HG03520 (cell line): ENCODE measurements at regions not wholly inside any gene's neighbourhood (a gene's known extent, or its start where the extent isn't known, plus 50 kb on each side); places are given as distances from the start of the nearest gene placed in this dataset.
"Not testable (repeated sequence)": the region's sequence is repeated elsewhere in the genome, so short reads cannot be mapped to it uniquely, and the experiment has no call there.

ENCODE experiments used
- ATAC-seq: cut with Tn5 transposase; IDR thresholded peaks from one replicate; pipeline ENCODE4 v1.9.1; 2021; ENCODE audit warnings: mild to moderate bottlenecking, moderate library complexity; ENCODE audit not compliant: unreplicated experiment

GRCh38 chr7:3159926-3160325, 116.3 kb upstream of the CARD11 start:
- not testable (repeated sequence) for ATAC-seq

- no peak for ATAC-seq
These were observed 118.6 kb upstream of the CARD11 start for GRCh38 chr7:3162289-3162688.

GRCh38 chr7:3162798-3163197, 119.1 kb upstream of the CARD11 start:
- ATAC-seq = not testable (repeated sequence)

GRCh38 chr7:3164380-3164792, 120.7 kb upstream of the CARD11 start:
- ATAC-seq = no peak

GRCh38 chr7:3165681-3166580, 122.3 kb upstream of the CARD11 start:
- ATAC-seq = no peak

- ATAC-seq = no peak
These were observed 123.9 kb upstream of the CARD11 start for GRCh38 chr7:3167551-3167950.

- no peak for ATAC-seq
These were observed 124.7 kb upstream of the CARD11 start for GRCh38 chr7:3168370-3168769.

- no peak for ATAC-seq
These were observed 125.2 kb upstream of the CARD11 start for GRCh38 chr7:3168869-3169268.

- no peak for ATAC-seq
These were observed 128.2 kb upstream of the SDK1 start for GRCh38 chr7:3172768-3173280.

- ATAC-seq = no peak
These were observed 126.4 kb upstream of the SDK1 start for GRCh38 chr7:3174515-3175284.

- no peak for ATAC-seq
These were observed 125.7 kb upstream of the SDK1 start for GRCh38 chr7:3175285-3175902.

GRCh38 chr7:3176112-3177000, 124.7 kb upstream of the SDK1 start:
- ATAC-seq = no peak

- no peak for ATAC-seq
These were observed 123.8 kb upstream of the SDK1 start for GRCh38 chr7:3177271-3177670.

- ATAC-seq = no peak
These were observed 121.6 kb upstream of the SDK1 start for GRCh38 chr7:3179456-3179855.

GRCh38 chr7:3180604-3181003, 120.4 kb upstream of the SDK1 start:
- no peak for ATAC-seq

- not testable (repeated sequence) for ATAC-seq
These were observed 119.0 kb upstream of the SDK1 start for GRCh38 chr7:3182055-3182454.

GRCh38 chr7:3187444-3188040, 113.5 kb upstream of the SDK1 start:
- no peak for ATAC-seq

GRCh38 chr7:3188946-3189345, 112.1 kb upstream of the SDK1 start:
- ATAC-seq = no peak

- no peak for ATAC-seq
These were observed 109.5 kb upstream of the SDK1 start for GRCh38 chr7:3191548-3191947.

- no peak for ATAC-seq
These were observed 108.4 kb upstream of the SDK1 start for GRCh38 chr7:3192669-3193068.
